Testis (tissue), 2 donors: ENCODE measurements at regions not wholly inside any gene's neighbourhood (a gene's known extent, or its start where the extent isn't known, plus 50 kb on each side); places are given as distances from the start of the nearest gene placed in this dataset.

Experiments used
- CTCF ChIP-seq, 3 experiments: fragments of 450-650 bp in 2 of 3; fragments of 200-600 bp in 1 of 3; sonication (generic) in 1 of 3; IDR thresholded peaks; one replicate each; pipeline ENCODE4 v1.5.1; 2016 to 2019; ENCODE audit warnings: antibody characterized with exemption in 3 of 3, mild to moderate bottlenecking in 2 of 3, moderate library complexity in 1 of 3
- POLR2A ChIP-seq: fragments of 450-650 bp; IDR thresholded peaks from one replicate; pipeline ENCODE4 v1.6.1; 2017; ENCODE audit warnings: antibody characterized with exemption, mild to moderate bottlenecking, moderate library complexity

GRCh38 chr12:58656254-58657009 lies 263.9 kb downstream of the LRIG3 start:
- TF ChIP-seq CTCF (IDR thresholded peaks at IDR 0.05), result no peak
- TF ChIP-seq POLR2A, result no peak
